Mammary epithelial cell (primary cell): ENCODE measurements at regions not wholly inside any gene's neighbourhood (a gene's known extent, or its start where the extent isn't known, plus 50 kb on each side); places are given as distances from the start of the nearest gene placed in this dataset.
"Not testable (repeated sequence)": the region's sequence is repeated elsewhere in the genome, so short reads cannot be mapped to it uniquely, and the experiment has no call there.

Source experiments
- CTCF ChIP-seq, 2 donors: IDR thresholded peaks in 1 of 2; conservative IDR thresholded peaks in 1 of 2; 2 replicates each; pipeline ENCODE4 v1.5.1; 2011 to 2012; ENCODE audit warnings: inconsistent platforms in 2 of 2, low read length in 2 of 2, mild to moderate bottlenecking in 2 of 2, control low read depth in 1 of 2, low read depth in 1 of 2; ENCODE audit not compliant: insufficient read depth in 1 of 2; ENCODE audit errors: extremely low read depth in 1 of 2
- EZH2 ChIP-seq: IDR thresholded peaks from 2 replicates; pipeline ENCODE4 v1.6.1; 2012; ENCODE audit warnings: low read length, inconsistent platforms, borderline replicate concordance

GRCh38 chr18:14991934-14992445 is 244.0 kb downstream of the ANKRD30B start:
- TF ChIP-seq CTCF (conservative IDR thresholded peaks at IDR 0.05 in 1 of 2, IDR thresholded peaks at IDR 0.05 in 1 of 2; ENCODE audit: extremely low read depth in 1 of 2, insufficient read depth in 1 of 2, low read depth in 1 of 2, low read length in 2 of 2); EZH2: not testable (repeated sequence)
